OCI-LY7 (cell line): ENCODE measurements at regions not wholly inside any gene's neighbourhood (a gene's known extent, or its start where the extent isn't known, plus 50 kb on each side); places are given as distances from the start of the nearest gene placed in this dataset.

ENCODE experiments used
- BruUV-seq: library from RNA; stranded (reverse); fragments of 400-500 nt; replicated peaks from 2 replicates; lab custom pipeline; 2021; lab: Mats Ljungman, UMichigan
- CTCF ChIA-PET: fragments of 300-600 bp; sonication (Branson Sonifier 250); formaldehyde crosslinking; loops from one replicate; lab custom pipeline; 2022; ENCODE audit warnings: antibody characterized with exemption; ENCODE audit not compliant: unreplicated experiment; lab: Charles Lee
- POLR2A ChIA-PET: fragments of 300-600 bp; sonication (Branson Sonifier 250); formaldehyde crosslinking; loops from one replicate; lab custom pipeline; 2022; ENCODE audit warnings: antibody characterized with exemption; lab: Charles Lee
- DNase-seq: peaks from one replicate; pipeline ENCODE4 v3.0.0-alpha.2; 2015; ENCODE audit warnings: low spot score
- H2AFZ ChIP-seq: fragments of 200-600 bp; sonication (generic), shearing (Covaris generic); 2 replicates; pipeline ENCODE4 v1.6.1; 2014; ENCODE audit warnings: mild to moderate bottlenecking, antibody characterized with exemption, low read length, moderate library complexity
- H3K27ac ChIP-seq: fragments of 200-600 bp; sonication (generic); 2 replicates; pipeline ENCODE4 v1.5.1; 2014; ENCODE audit warnings: mixed run types, low read depth, mild to moderate bottlenecking, moderate library complexity, low read length, inconsistent platforms; ENCODE audit not compliant: poor library complexity, severe bottlenecking
- H3K36me3 ChIP-seq: fragments of 200-600 bp; sonication (generic); 2 replicates; pipeline ENCODE4 v1.6.1; 2014; ENCODE audit warnings: mild to moderate bottlenecking, antibody characterized with exemption, low read length, moderate library complexity, mixed read lengths; ENCODE audit not compliant: insufficient read depth
- H3K4me1 ChIP-seq: fragments of 200-600 bp; sonication (generic); 2 replicates; pipeline ENCODE4 v1.5.1; 2014; ENCODE audit warnings: mild to moderate bottlenecking, low read length; ENCODE audit not compliant: insufficient read depth, poor library complexity, severe bottlenecking
- H3K4me2 ChIP-seq: fragments of 200-600 bp; sonication (generic); 2 replicates; pipeline ENCODE4 v1.6.1; 2014; ENCODE audit warnings: mild to moderate bottlenecking, low read length
- H3K4me3 ChIP-seq: fragments of 200-600 bp; sonication (generic); 2 replicates; pipeline ENCODE4 v1.5.1; 2014; ENCODE audit warnings: mild to moderate bottlenecking, low read depth, low read length; ENCODE audit not compliant: poor library complexity, severe bottlenecking
- H3K79me2 ChIP-seq: fragments of 200-600 bp; sonication (generic); 2 replicates; pipeline ENCODE4 v1.6.1; 2016; ENCODE audit warnings: low read depth, mild to moderate bottlenecking, low read length, moderate library complexity, mixed read lengths; ENCODE audit not compliant: insufficient read depth
- H3K9me2 ChIP-seq: fragments of 200-600 bp; sonication (generic); 2 replicates; pipeline ENCODE4 v1.6.1; 2016; ENCODE audit warnings: mild to moderate bottlenecking, low read length, mixed read lengths; ENCODE audit not compliant: insufficient read depth
- H3K9me3 ChIP-seq: fragments of 200-600 bp; sonication (generic); 2 replicates; pipeline ENCODE4 v1.6.1; 2014; ENCODE audit warnings: mild to moderate bottlenecking, mixed run types, low read length, mixed read lengths
- H4K20me1 ChIP-seq: fragments of 200-600 bp; sonication (generic); 2 replicates; pipeline ENCODE4 v1.6.1; 2014; ENCODE audit warnings: mild to moderate bottlenecking, antibody characterized with exemption, low read length, moderate library complexity, mixed read lengths; ENCODE audit not compliant: insufficient read depth
- EZH2phosphoT487 ChIP-seq: fragments of 200-600 bp; sonication (generic); IDR thresholded peaks from 2 replicates; pipeline ENCODE4 v1.6.1; 2018; ENCODE audit warnings: low read depth, borderline replicate concordance, mild to moderate bottlenecking, mixed run types, antibody characterized with exemption, low read length, moderate library complexity, mixed read lengths
- intact Hi-C: fragments of 100-400 bp; cut with micrococcal nuclease; formaldehyde crosslinking; loops from one replicate; pipeline ENCODE4 v1.10.0; 2022; ENCODE audit not compliant: unreplicated experiment
- TF ChIP-seq, protein P1 (sequence below): fragments of 200-600 bp; sonication (generic); conservative IDR thresholded peaks from 2 replicates; pipeline ENCODE4 v1.5.1; 2014; ENCODE audit warnings: mild to moderate bottlenecking, antibody characterized with exemption, low read length, moderate library complexity, mixed read lengths

DNA sequence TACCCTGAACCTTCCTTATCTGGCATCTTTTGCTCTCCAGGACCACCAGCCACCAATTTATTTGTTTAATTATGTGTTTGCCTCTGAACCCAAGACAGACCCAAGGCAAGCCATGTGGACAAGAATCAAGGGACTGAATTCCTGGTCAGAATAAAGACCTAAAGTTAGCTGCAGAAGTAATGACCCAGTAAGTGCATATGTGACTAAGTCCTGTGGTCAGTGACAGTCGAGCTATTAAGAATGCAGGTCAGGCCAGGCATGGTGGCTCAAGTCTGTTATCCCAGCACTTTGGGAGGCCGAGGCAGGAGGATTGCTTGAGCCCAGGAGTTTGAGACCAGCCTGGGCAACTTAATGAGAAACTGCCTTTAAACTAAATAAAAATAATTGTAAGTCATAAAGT is 139.4 kb downstream of the CCDC71L start:
- no peak overlapping the region for H3K4me3 ChIP-seq
- no peaks in the 10 kb centered on the region for H3K9me2 ChIP-seq
- no peak overlapping the region for H3K4me2 ChIP-seq
- no peaks in the 10 kb centered on the region for H3K79me2 ChIP-seq
- no peaks in the 10 kb centered on the region for H3K9me3 ChIP-seq
- no peak for DNase-seq
- ChIA-PET CTCF (no interaction called here), POLR2A (interaction anchor here (0.6 to 0.7 kb wide), 2 partner anchors 186 to 1617 kb away, joined by 4 to 9 read pairs; no protein-coding TSS in a partner anchor)
- H3K36me3 ChIP-seq, result no peaks in the 10 kb centered on the region
- no peak overlapping the region for H3K27ac ChIP-seq
- intact Hi-C loops, result no loop called here
- no peaks in the 10 kb centered on the region for H4K20me1 ChIP-seq
- BruUV-seq, result no TSS peak
- no peak overlapping the region for H2AFZ ChIP-seq
- H3K4me1 ChIP-seq, result no peaks in the 10 kb centered on the region
- TF ChIP-seq, protein P1, sequence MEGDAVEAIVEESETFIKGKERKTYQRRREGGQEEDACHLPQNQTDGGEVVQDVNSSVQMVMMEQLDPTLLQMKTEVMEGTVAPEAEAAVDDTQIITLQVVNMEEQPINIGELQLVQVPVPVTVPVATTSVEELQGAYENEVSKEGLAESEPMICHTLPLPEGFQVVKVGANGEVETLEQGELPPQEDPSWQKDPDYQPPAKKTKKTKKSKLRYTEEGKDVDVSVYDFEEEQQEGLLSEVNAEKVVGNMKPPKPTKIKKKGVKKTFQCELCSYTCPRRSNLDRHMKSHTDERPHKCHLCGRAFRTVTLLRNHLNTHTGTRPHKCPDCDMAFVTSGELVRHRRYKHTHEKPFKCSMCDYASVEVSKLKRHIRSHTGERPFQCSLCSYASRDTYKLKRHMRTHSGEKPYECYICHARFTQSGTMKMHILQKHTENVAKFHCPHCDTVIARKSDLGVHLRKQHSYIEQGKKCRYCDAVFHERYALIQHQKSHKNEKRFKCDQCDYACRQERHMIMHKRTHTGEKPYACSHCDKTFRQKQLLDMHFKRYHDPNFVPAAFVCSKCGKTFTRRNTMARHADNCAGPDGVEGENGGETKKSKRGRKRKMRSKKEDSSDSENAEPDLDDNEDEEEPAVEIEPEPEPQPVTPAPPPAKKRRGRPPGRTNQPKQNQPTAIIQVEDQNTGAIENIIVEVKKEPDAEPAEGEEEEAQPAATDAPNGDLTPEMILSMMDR, result no peak
- no peak for TF ChIP-seq EZH2phosphoT487

DNA sequence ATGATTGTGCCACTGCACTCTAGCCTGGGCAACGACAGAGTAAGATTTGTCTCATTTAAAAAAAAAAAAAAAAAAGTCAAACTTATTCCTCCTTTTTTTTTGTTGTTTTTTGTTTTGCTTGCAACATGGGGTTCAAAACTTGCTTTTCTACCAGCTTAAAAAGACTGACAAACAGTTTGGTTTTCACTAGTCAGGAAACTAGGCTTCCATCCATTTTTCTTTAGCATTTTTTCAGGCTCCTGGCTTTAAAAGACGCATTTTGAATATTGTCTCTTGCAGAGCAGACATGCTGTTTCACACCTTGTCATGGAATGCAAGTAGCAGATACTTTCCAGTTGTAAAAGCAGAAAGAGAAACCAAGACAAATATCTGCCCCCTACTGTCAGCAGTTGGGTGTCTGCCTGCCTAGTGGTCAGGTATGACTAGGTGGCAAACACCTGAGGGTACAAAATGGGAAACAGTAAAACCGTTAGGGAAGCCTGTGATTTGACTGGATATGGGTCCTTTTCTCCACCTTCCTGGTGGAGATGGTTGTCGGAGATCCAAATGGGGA is 139.9 kb downstream of the CCDC71L start:
- H3K4me2 ChIP-seq, result no peak overlapping the region
- no TSS peak for BruUV-seq
- CTCF ChIA-PET, result no interaction called here
- no peak overlapping the region for H3K27ac ChIP-seq
- H3K4me3 ChIP-seq, result no peak overlapping the region
- intact Hi-C loops, result no loop called here
- H3K36me3 ChIP-seq, result no peaks in the 10 kb centered on the region
- no peaks in the 10 kb centered on the region for H3K9me2 ChIP-seq
- POLR2A ChIA-PET, result interaction anchor here (0.6 to 0.7 kb wide), 3 partner anchors 186 to 1616 kb away, joined by 3 to 9 read pairs (median 4); no protein-coding TSS in a partner anchor
- H4K20me1 ChIP-seq, result no peaks in the 10 kb centered on the region
- H2AFZ ChIP-seq, result no peak overlapping the region
- no peak for TF ChIP-seq EZH2phosphoT487
- TF ChIP-seq, protein P1, result peak; percentile 33; the same call in 1 of the 2 replicates
- DNase-seq, result no peak
- no peaks in the 10 kb centered on the region for H3K79me2 ChIP-seq
- H3K4me1 ChIP-seq, result no peaks in the 10 kb centered on the region
- no peaks in the 10 kb centered on the region for H3K9me3 ChIP-seq

DNA sequence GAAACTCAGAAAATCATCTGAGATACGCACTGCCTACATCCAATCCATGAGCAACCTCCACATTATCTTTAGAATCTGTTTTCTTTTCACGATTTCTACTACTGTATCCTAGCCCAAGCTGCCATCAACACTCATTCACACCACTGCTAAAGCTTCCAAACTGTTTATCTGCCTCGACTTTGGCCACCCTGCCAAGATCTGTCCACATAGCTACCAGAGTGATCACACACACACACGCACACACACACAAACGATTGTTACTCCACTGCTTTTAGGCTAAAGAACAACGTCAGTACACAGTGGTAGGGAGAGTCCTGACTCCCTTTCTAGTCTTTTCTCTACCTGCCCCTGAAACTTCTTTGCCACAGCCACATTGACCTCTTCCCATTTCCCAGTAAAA is 142.0 kb downstream of the CCDC71L start:
- Histone ChIP-seq H3K27ac (no peak overlapping the region), H3K79me2 (no peaks in the 10 kb centered on the region), H3K9me3 (no peaks in the 10 kb centered on the region), H3K9me2 (no peaks in the 10 kb centered on the region), H2AFZ (no peak overlapping the region), H3K4me1 (no peaks in the 10 kb centered on the region), H3K4me2 (no peak overlapping the region), H4K20me1 (no peaks in the 10 kb centered on the region), H3K4me3 (no peak overlapping the region), H3K36me3 (no peaks in the 10 kb centered on the region)
- ChIA-PET POLR2A (interaction anchor here (0.6 kb wide), 1 partner anchor 129 kb away, joined by 3 read pairs; no protein-coding TSS in a partner anchor), CTCF (no interaction called here)
- BruUV-seq, result no TSS peak
- DNase-seq, result no peak
- no peak for TF ChIP-seq EZH2phosphoT487
- TF ChIP-seq, protein P1, result no peak
- intact Hi-C loops, result no loop called here
